Activated CD8-positive, alpha-beta memory T cell treated with anti-CD3 and anti-CD28 coated beads, Interleukin-2, amount 10 ng/mL, durations not matched to agents 7 days and 5 days (primary cell): ENCODE measurements at regions not wholly inside any gene's neighbourhood (a gene's known extent, or its start where the extent isn't known, plus 50 kb on each side); places are given as distances from the start of the nearest gene placed in this dataset.
"Not testable (repeated sequence)": the region's sequence is repeated elsewhere in the genome, so short reads cannot be mapped to it uniquely, and the experiment has no call there.

Source experiments
- ATAC-seq: fragments of 150-1000 bp; cut with Tn5 transposase; one replicate; pipeline ENCODE4 v1.10.0; 2021; ENCODE audit warnings: moderate library complexity
- CTCF ChIA-PET: fragments of 350-600 bp; sonication (Branson Sonifier 250); formaldehyde crosslinking; loops from one replicate; lab custom pipeline; 2021; ENCODE audit warnings: antibody characterized with exemption; lab: Charles Lee
- DNase-seq: peaks from one replicate; pipeline ENCODE4 v3.0.0-alpha.2; 2020
- H3K27ac Mint-ChIP-seq: one replicate; pipeline ENCODE4 v1.8.0; 2021; ENCODE audit warnings: mild to moderate bottlenecking, mixed read lengths
- H3K27me3 Mint-ChIP-seq: one replicate; pipeline ENCODE4 v1.8.0; 2021; ENCODE audit warnings: mixed read lengths
- H3K36me3 Mint-ChIP-seq: one replicate; pipeline ENCODE4 v1.8.0; 2021; ENCODE audit warnings: mild to moderate bottlenecking, mixed read lengths
- H3K4me1 Mint-ChIP-seq: one replicate; pipeline ENCODE4 v1.8.0; 2021; ENCODE audit warnings: mixed read lengths
- H3K4me3 Mint-ChIP-seq: one replicate; pipeline ENCODE4 v1.8.0; 2021; ENCODE audit warnings: mild to moderate bottlenecking, moderate library complexity, mixed read lengths
- H3K9me3 Mint-ChIP-seq: one replicate; pipeline ENCODE4 v1.8.0; 2022; ENCODE audit warnings: low read depth, mixed read lengths

DNA sequence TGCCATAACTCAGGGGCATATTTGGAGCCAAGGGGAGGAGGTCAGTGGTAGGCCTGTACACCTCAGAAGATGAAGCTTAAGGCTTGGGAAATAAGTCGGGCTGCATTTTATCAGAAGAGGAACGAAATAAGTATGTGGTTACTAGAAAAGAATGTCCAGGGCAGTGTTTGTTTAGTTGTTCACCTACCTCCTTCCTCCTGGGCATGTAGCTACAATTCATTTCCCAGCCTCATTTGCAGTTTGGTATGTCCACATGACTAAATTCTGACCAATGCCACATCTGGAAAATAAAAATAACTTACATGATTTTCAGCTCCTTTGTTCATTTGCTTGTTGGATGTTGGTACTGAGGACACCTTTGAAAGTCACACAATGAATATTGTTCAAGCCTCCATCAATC, 294.5 kb upstream of the RGS17 start:
- H3K9me3 Mint-ChIP-seq = peaks cover 2% of the 10 kb centered on the region
- no peaks in the 10 kb centered on the region for H3K4me1 Mint-ChIP-seq
- no peaks in the 10 kb centered on the region for H3K27me3 Mint-ChIP-seq
- CTCF ChIA-PET = no interaction called here
- no peak overlapping the region for H3K4me3 Mint-ChIP-seq
- no peak for DNase-seq
- H3K27ac Mint-ChIP-seq = no peak overlapping the region
- H3K36me3 Mint-ChIP-seq = no peaks in the 10 kb centered on the region
- no peak for ATAC-seq

DNA sequence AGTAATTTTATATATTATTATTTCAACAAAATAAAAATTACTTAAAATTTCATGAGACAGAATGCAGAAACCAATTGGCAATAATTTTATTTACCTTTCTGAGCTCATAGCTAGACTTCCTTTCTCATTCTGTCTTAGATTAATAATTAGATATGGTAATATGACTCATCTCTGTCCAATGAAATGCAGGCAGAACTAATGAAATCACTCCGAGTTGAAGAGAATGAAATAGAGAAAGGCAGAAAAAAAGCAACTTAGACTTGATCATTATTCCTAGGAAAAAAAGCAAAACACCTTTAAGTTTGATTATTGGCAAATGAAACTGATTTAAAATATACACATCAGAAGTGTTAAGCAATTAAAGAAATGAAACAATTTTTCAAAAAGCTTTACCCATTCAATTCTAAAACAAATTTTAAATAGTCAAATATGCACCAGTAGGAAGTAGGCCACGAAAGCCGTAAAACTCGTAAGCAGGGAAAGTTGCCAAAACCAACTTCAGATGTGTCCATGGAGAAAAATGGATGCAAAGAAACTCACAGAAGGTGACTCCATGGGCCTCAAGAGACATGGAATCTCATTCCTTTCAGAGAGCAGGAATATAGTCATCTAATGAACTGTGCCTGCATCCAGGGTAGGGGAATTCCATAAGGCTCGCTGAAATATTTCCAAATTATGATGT, 293.8 kb upstream of the RGS17 start:
- Mint-ChIP-seq H3K9me3 (peaks cover 2% of the 10 kb centered on the region), H3K36me3 (no peaks in the 10 kb centered on the region), H3K27me3 (no peaks in the 10 kb centered on the region), H3K27ac (no peak overlapping the region), H3K4me1 (no peaks in the 10 kb centered on the region), H3K4me3 (no peak overlapping the region)
- DNase-seq (no peak), ATAC-seq (no peak)
- CTCF ChIA-PET = no interaction called here

GRCh38 chr6:153412519-153412918, 281.4 kb upstream of the RGS17 start:
- Mint-ChIP-seq H3K27ac (no peak overlapping the region), H3K9me3 (peaks cover 3% of the 10 kb centered on the region), H3K27me3 (no peaks in the 10 kb centered on the region), H3K4me3 (no peak overlapping the region), H3K4me1 (no peaks in the 10 kb centered on the region), H3K36me3 (no peaks in the 10 kb centered on the region)
- ATAC-seq (no peak), DNase-seq (no peak)
- CTCF ChIA-PET = no interaction called here

DNA sequence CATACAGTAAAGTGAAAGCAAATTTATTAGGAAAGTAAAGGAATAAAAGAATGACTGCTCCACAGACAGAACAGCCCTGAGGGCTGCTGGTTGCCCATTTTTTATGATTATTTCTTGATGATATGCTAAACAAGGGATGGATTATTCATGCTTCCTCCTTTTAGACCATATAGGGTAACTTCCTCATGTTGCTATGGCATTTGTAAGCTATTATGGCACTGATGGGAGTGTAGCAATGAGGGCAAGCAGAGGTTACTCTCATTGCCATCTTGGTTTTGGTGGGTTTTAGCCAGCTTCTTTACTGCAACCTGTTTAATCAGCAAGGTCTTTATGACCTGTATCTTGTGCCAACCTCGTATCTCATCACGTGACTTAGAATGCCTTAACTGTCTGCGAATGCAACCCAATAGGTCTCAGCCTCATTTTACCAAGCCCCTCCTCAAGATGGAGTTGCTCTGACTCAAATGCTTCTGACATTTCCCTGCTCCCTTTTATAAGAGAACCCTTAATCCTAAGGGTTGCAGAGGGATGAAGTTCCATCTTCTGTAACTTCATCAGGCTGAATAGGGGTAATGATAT, 280.1 kb upstream of the RGS17 start:
- DNase-seq = no peak
- no peaks in the 10 kb centered on the region for H3K4me1 Mint-ChIP-seq
- peaks cover 3% of the 10 kb centered on the region for H3K9me3 Mint-ChIP-seq
- H3K4me3 Mint-ChIP-seq = no peak overlapping the region
- CTCF ChIA-PET = no interaction called here
- H3K36me3 Mint-ChIP-seq = no peaks in the 10 kb centered on the region
- H3K27me3 Mint-ChIP-seq = no peaks in the 10 kb centered on the region
- ATAC-seq = no peak
- no peak overlapping the region for H3K27ac Mint-ChIP-seq

DNA sequence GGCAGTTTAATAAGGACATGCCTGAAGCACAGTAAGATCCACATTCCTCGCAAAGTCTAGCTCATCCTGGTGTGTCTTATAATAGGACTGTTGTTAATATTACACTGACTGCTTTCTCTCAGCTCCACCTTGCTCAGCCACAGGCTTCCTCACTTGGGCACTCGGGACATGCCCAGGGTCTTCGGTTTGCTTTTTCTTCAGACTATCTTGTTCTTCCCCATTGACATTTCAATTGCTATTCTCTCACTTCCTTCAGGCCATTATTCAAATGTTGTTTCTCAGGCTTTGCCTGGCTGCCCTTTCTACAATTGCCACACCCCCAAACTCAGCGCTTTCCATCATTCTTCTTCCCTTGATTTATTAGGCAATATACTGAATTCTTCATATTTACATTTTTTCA, 274.8 kb upstream of the RGS17 start:
- DNase-seq (no peak), ATAC-seq (no peak)
- no peaks in the 10 kb centered on the region for H3K36me3 Mint-ChIP-seq
- H3K27ac Mint-ChIP-seq = no peak overlapping the region
- CTCF ChIA-PET = no interaction called here
- no peaks in the 10 kb centered on the region for H3K4me1 Mint-ChIP-seq
- peaks cover 5% of the 10 kb centered on the region for H3K9me3 Mint-ChIP-seq
- no peaks in the 10 kb centered on the region for H3K27me3 Mint-ChIP-seq
- no peak overlapping the region for H3K4me3 Mint-ChIP-seq

GRCh38 chr6:153401751-153402150, 270.7 kb upstream of the RGS17 start:
- H3K4me1 Mint-ChIP-seq = no peaks in the 10 kb centered on the region
- H3K27ac Mint-ChIP-seq = no peak overlapping the region
- CTCF ChIA-PET = no interaction called here
- H3K9me3 Mint-ChIP-seq = peaks cover 2% of the 10 kb centered on the region
- ATAC-seq (no peak), DNase-seq (no peak)
- no peak overlapping the region for H3K4me3 Mint-ChIP-seq
- H3K36me3 Mint-ChIP-seq = no peaks in the 10 kb centered on the region
- no peaks in the 10 kb centered on the region for H3K27me3 Mint-ChIP-seq

GRCh38 chr6:153392156-153392555, 261.1 kb upstream of the RGS17 start:
- CTCF ChIA-PET = no interaction called here
- ATAC-seq = no peak
- Mint-ChIP-seq H3K27me3 (no peaks in the 10 kb centered on the region), H3K27ac (no peak overlapping the region), H3K36me3 (no peaks in the 10 kb centered on the region), H3K9me3 (peaks cover 2% of the 10 kb centered on the region), H3K4me1 (no peaks in the 10 kb centered on the region), H3K4me3 (no peak overlapping the region)
- no peak for DNase-seq

- H3K36me3 Mint-ChIP-seq = no peaks in the 10 kb centered on the region
- ATAC-seq (no peak), DNase-seq (no peak)
- H3K27ac Mint-ChIP-seq = no peak overlapping the region
- no peaks in the 10 kb centered on the region for H3K27me3 Mint-ChIP-seq
- peaks cover 3% of the 10 kb centered on the region for H3K9me3 Mint-ChIP-seq
- CTCF ChIA-PET = no interaction called here
- no peak overlapping the region for H3K4me3 Mint-ChIP-seq
- H3K4me1 Mint-ChIP-seq = no peaks in the 10 kb centered on the region
Observed at GRCh38 chr6:153373869-153374268, 242.8 kb upstream of the RGS17 start.

GRCh38 chr6:153368131-153368530, 237.0 kb upstream of the RGS17 start:
- Mint-ChIP-seq H3K9me3 (peaks cover 3% of the 10 kb centered on the region), H3K27me3 (no peaks in the 10 kb centered on the region), H3K27ac (no peak overlapping the region), H3K4me1 (no peaks in the 10 kb centered on the region), H3K36me3 (no peaks in the 10 kb centered on the region), H3K4me3 (no peak overlapping the region)
- CTCF ChIA-PET = no interaction called here
- no peak for ATAC-seq
- no peak for DNase-seq

- no peak overlapping the region for H3K27ac Mint-ChIP-seq
Observed at GRCh38 chr6:153367021-153367420, 235.9 kb upstream of the RGS17 start.

GRCh38 chr6:153357391-153357790, 226.3 kb upstream of the RGS17 start:
- no peaks in the 10 kb centered on the region for H3K36me3 Mint-ChIP-seq
- H3K9me3 Mint-ChIP-seq = peaks cover 2% of the 10 kb centered on the region
- H3K4me1 Mint-ChIP-seq = no peaks in the 10 kb centered on the region

More at GRCh38 chr6:153367021-153367420, 235.9 kb upstream of the RGS17 start:
- peaks cover 3% of the 10 kb centered on the region for H3K9me3 Mint-ChIP-seq
- H3K27me3 Mint-ChIP-seq = no peaks in the 10 kb centered on the region
- CTCF ChIA-PET = no interaction called here
- DNase-seq = no peak
- ATAC-seq = no peak
- no peak overlapping the region for H3K4me3 Mint-ChIP-seq
- no peaks in the 10 kb centered on the region for H3K36me3 Mint-ChIP-seq
- no peaks in the 10 kb centered on the region for H3K4me1 Mint-ChIP-seq

DNA sequence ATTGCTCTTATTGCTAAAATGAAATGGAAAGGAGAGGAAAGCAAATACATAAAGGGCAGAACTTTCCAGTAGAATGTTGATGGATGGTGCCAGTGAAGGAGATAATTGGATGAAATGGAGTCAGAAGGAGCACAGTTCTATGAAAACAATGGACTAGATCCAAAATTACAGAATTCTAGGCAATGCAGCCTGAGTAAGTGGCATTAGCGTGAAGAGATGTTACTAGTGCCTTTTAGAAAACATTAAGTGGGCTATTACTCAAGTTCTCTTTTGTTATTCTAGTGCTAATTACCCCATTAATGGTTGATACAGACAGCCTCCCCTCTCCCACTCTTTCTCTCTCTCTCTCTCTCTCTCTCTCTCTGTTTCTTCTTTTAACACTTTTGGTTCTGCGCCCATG, 209.5 kb upstream of the RGS17 start:
- DNase-seq (no peak), ATAC-seq (no peak)
- Mint-ChIP-seq H3K27me3 (no peaks in the 10 kb centered on the region), H3K9me3 (no peaks in the 10 kb centered on the region), H3K4me1 (no peaks in the 10 kb centered on the region), H3K27ac (no peak overlapping the region), H3K36me3 (no peaks in the 10 kb centered on the region), H3K4me3 (no peak overlapping the region)
- CTCF ChIA-PET = no interaction called here

More at GRCh38 chr6:153357391-153357790, 226.3 kb upstream of the RGS17 start:
- Mint-ChIP-seq H3K4me3 (no peak overlapping the region), H3K27ac (no peak overlapping the region), H3K27me3 (no peaks in the 10 kb centered on the region)
- DNase-seq = no peak
- CTCF ChIA-PET = no interaction called here
- ATAC-seq = no peak

DNA sequence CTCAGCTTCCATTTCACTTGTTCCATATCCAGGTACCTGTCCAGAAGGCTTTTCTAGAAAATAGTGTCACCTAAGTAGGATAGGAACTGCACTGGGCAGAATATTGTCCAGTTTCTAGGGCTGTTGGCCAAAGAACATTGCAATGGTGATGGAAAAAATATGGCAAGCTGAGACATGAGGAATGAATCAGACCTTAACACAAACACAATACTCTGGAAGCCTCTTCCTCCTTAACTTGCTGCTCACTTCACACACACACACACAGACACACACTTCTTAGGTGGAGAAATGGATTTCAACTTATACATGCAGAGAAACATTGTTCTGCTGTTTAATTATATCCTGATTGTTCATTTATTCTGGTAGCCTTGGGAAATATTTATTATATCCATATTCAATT, 203.0 kb upstream of the RGS17 start:
- CTCF ChIA-PET = no interaction called here
- no peaks in the 10 kb centered on the region for H3K4me1 Mint-ChIP-seq
- H3K36me3 Mint-ChIP-seq = no peaks in the 10 kb centered on the region
- DNase-seq = no peak
- ATAC-seq = no peak
- peaks cover 2% of the 10 kb centered on the region for H3K9me3 Mint-ChIP-seq
- no peaks in the 10 kb centered on the region for H3K27me3 Mint-ChIP-seq
- no peak overlapping the region for H3K4me3 Mint-ChIP-seq
- H3K27ac Mint-ChIP-seq = no peak overlapping the region

DNA sequence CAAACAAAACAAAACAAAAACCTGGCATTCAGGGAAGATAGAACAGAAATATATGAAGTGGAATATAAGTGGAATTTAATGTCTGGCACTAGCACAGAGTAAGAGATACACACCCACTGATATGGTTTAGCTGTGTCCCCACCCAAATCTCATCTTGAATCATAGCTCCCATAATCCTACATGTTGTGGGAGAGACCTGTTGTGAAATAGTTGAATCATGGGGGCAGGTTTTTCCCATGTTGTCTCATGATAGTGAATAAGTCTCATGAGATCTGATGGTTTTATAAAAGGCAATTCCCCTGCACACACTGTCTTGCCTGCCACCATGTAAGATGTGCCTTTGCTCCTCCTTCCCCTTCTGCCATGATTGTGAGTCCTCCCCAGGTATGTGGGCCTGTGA, 200.1 kb upstream of the RGS17 start:
- CTCF ChIA-PET, H3K4me3 Mint-ChIP-seq, H3K36me3 Mint-ChIP-seq, ATAC-seq, H3K9me3 Mint-ChIP-seq, H3K4me1 Mint-ChIP-seq, H3K27ac Mint-ChIP-seq, DNase-seq, H3K27me3 Mint-ChIP-seq: not testable (repeated sequence)
